EH (cell line): ENCODE measurements at regions not wholly inside any gene's neighbourhood (a gene's known extent, or its start where the extent isn't known, plus 50 kb on each side); places are given as distances from the start of the nearest gene placed in this dataset.

Experiments used
- DNase-seq: peaks from one replicate; pipeline ENCODE4 v3.0.0-alpha.2; 2015; ENCODE audit warnings: low read depth

DNA sequence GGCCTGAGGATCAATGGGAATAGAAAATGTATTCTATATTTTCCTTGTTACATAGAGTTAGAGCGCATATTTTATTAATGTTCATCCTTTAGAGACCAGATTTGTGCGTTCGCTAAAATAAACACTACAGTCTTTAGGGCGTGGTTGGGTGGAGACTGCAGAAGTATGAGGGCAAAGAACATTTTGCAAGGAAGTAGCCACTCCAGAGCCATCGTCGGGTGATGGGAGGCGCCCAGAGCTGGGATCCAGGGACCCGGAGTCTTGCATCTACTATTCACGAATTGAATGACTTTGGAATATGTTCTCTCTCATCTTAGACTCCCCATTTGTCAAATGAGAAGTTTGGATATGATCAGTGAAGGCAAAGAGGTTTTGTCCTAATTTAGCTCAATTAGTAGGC is 154.2 kb upstream of the IRX6 start:
- DNase-seq: no peak

DNA sequence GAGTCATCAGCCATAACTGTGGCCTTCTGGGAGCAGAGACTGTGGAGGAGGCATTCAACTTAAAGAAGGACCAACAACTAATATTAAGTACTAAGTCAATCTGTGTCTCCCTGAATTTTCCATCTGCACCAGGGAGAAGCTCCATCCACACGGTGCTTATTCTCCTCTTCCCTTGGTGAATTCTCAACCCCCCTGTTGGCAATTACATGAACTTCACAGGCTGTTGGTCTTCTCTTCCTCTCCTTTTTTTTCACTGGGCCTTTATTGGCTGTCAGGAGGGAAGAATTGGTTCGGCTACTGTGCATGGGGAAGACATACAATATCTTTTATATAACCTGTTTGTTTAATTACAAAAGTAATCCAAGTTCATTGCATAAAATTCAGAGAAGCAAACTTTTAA is 152.8 kb upstream of the IRX6 start:
- DNase-seq: no peak

DNA sequence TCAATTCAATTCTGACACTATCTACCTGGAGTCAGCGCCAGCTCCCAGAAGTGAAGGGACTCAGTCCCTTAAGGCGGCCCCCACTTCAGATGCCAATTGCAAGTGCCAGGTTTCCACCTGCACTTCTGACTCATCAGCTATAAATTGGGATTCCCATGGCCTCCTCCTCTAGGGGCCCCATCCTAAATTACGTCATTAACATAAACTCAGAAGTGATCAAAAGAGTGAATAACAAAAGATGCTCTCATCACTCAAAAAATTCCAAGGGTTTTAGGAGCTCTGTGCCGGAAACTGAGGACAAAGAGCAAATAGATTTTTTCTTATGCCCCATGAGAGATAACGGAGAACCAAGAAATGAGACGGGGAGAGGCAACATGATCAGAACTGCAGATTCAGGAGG is 148.6 kb upstream of the IRX6 start:
- DNase-seq: no peak

DNA sequence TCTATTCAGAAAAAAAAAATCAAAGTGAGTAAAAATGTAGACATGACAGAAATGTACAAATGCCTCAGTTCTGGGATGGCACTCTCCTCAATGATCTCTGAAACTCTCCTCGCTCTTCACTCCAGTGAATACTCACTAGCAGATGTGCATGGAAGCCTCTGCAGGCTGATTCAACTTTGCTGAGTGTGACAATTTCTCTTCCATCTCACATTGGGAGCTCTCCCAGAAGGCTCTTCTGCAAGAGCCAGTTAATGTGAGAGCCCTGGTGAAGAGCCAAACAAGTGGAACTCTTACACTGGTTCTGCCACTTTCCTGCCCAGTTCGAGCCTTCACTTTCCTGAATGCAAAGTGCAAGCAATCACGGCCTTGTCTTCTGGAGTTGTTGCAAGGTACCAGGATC is 147.1 kb upstream of the IRX6 start:
- no peak for DNase-seq

DNA sequence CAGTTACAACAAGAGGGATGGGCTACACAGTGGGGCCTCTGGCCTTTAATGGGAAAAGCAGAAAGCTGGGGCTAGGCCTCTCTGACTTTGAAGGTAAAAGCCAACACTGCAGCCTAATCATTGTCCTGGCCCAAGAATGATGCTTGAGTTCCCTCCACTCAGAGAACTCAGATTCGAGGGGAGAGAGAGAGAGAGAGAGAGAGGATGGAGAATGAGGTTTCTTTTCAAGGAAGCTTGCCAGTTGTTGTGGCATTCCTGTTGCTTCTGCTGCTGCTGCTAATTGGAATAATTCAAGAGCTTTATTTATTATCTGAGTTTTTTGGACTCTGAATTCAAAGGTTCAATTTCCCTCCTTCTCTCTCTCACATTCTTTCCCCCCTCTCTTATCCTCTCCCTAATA is 144.6 kb upstream of the IRX6 start:
- DNase-seq: no peak

DNA sequence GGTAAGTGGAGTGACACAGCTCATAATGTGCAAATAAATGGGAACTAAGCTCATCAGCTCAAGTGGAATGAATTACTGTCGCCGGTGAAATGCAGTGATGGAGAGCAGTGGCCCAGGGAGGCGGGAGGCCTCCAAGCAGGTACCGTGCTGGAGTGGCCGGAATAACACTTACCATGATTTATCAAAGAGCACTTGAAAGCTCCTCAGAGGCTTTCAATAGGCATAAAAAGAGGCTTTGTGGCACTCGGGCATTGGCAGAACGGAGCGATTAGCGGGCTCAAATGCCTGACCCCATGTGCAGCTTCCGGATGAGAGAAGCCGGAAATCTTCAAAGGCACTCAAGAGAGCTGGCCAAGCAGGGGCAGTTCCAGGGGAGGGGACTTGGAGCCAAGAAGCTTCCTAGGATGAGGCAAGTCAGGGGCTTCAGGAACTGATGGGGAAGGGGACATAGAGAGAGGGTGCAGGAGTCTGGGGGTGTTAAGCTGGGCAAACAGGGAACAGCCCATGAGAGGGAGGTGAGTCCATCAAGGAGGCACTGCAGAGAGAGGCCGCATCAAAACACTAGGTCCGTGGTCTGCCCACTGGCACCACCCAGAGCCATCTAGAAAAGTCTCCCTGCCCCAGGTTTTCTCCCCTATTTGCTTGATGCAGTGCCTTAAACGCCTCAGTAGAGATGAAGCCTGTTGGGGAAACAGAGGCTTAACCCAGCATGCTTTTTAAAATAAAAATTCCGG is 144.0 kb upstream of the IRX6 start:
- DNase-seq: no peak

DNA sequence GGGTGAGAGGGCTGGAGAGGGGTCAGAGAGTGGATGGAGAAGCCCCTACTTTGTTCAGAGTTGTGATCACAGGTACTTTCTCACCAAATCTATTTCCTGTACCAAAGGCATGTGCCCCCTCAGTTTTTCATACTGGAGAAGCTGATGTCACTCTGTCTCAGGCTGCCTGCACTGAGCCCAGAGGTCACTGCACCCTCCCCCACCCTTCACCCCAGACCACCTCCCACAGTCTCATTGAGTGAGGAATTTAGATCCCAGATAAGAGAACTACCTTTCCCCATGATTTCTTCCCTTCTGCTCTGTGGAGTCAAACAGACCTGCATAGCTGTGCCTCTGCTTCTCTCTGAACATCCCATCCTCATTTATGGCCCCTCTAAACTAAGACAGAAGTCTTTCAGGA is 140.0 kb upstream of the IRX6 start:
- DNase-seq: no peak

DNA sequence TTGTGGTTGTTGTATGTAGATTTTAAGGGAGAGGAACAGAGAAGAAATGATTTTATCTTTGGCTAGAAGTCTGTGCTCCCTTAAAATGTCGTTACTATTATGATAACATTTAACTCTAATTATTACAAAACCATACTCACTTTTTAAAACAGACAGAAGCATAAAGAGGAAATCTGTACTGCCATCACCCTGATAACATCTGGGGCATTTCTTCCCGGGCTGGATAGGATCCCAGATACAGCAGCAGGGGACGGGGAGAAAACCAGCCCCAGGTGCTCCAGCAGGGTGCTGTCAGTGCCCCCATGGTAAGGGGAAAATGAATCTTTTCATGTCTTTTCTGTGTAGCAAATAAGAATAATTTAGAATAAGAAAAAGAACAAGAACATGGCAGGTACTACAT is 139.4 kb upstream of the IRX6 start:
- no peak for DNase-seq

DNA sequence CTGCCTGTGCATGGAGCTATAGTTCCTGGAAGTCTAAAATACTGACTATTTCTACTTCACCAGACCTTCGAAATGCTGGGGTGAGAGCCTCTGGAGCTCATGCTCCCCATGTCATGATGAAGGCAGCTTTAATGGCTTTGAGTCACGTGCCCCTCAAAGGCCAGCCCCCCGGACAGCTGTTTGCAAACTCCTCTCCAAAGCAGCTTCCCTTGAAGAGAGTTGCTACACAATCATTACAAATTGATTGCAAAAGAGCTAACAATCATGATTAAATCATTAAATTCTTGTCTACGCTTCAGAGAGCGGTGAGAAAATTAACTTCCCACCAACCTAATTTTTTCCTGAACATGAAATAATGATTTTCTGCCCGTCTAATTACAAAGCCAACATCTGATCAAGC is 134.8 kb upstream of the IRX6 start:
- DNase-seq: no peak

DNA sequence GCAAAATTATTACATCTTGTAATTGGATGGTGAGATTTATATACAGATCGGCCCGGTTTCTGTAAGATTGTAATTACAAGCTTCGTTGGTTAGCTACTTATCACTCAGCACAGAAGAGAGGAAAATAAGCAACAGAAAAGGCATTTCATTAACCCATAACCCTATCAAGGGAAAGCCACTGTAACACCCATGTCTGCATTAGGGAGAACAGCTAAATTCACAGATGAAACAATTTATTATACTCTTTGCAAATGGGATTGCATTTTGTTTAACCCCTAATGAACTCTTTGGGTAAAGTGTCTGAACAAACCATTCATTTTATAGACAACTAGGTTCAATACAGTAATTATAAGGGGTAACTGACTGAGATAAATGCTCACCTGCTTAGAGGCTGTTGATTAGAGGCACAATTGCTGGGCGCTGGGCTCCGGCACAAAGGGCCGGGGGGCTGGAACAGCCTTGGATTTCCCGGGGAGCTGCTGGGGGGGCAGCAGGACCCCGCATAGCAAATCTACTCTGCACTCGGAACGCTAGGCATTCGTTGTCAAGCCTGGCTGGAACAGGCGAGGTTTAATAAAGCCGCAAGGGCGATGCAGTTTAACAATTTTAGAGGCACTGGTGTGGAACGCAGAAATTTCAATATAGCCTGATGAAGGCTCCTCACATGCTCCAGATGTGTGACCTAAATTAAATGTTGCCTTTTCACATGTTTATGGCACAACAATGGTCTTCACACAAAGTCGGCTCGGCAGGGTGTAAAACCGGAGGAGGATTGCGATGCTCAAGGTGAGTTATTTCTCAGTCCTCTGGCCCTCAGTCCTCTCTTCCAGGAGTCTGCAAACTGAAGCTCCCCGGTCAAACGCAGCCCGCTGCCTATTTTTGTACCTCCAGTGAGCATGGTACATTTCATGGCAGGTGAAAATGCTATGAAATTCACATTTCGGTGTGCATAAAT is 134.0 kb upstream of the IRX6 start:
- no peak for DNase-seq

DNA sequence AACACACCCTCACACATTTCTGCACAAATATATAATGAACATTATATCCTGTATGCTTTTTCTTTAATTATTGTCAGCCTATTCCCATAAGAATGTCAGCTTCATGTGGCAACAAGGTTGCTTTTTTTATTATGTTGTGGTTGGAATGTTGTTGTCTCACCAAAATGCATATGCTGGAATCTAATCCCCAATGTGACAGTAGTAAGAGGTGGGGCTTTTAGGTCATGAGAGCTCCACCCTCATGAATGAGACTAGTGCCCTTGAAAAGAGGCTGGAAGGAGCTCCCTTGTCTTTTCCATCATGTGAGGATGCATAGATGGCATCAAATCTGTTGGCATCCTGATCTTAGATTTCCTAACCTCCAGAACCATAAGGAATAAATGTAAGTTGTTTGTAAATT is 131.3 kb upstream of the IRX6 start:
- DNase-seq: no peak

DNA sequence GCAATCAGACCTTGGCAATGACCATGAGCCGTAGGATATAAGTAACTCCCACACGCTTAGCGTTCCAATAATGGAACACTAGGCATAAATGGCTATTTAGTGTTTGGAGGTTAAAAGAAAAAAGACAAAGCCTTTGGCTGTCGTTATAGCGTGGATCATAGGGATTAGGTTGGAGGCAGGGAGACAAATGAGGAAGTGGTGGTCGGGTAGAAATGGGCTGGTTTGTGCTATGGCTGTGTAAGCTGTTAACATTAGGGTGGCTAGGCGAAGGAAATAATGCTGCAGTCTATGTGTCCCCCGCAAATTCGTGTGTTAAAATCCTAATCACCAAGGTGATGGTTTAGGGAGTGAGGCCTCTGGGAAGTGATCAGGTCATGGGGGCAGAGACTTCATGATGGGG is 120.4 kb upstream of the IRX6 start:
- no peak for DNase-seq

DNA sequence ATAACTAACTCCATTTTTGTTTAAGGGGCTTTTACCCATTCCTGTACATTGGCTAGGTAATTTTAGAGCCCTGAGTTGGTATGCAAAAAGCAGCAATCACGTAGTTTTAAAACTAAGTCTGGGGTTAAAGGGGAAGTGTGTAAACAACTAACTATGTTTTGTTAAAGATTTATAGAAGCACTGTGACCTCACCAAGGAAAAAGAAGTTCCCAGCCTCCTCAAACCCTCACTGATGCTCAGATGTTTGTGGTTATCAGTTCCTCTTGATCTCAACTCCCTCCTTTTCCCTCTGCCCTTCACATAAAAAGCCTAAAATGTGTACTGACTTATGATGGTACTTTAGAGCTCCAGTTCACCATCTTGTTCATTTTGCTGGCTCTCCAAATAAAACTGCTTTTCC is 119.9 kb upstream of the IRX6 start:
- DNase-seq: no peak

DNA sequence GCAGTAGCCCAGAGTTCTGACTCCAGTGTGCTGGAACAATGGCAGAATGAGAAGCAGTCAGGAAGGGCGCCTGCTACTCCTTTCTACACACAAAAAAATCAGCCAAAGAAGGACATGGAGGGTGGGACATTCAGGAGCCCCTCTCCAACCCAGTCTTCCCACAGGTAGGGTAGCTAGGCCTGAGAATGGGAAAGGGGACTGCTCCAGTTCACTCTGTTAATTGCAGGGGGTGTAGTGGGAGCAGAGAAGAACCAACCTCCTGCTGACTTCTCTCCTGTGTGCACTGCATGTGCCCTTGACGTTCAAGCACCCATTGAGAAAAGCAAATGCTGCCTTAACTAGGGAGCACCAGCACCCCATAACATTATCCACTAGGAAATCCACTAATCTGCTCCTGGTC is 119.1 kb upstream of the IRX6 start:
- no peak for DNase-seq

DNA sequence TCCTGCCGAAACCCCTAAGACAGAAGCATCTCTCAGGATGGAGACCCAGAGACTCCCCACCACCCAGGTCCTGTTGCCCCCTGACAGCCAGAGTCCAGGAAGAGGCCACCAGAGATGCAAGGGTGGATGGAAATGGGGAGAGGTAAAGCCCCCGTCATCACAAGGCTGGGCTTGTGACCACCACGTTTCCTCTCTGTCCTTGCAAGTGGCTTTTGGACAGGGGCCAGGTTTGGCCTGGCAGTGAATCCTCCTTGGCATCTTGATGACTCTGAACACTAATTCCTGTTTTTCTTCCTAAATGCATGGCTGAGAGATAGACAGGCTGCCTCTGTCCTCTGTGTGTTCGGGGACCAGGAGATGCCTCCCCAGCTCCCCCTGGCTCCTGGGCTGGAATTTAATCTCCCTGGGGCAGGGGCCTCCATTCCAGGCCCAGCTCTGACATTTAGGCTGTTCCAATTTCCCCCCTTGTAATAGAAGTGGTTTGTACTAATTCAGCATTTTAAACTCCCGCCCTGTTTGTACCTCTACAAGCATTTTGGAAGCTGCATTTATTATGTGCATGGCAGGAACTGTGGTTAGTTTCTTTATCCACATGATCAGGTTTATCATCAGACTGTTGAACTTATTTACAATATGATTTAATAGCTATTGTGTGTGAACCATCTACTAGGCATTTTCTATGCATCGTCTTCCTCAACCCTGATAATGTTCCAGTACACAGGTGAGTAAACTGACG is 116.1 kb upstream of the IRX6 start:
- no peak for DNase-seq

DNA sequence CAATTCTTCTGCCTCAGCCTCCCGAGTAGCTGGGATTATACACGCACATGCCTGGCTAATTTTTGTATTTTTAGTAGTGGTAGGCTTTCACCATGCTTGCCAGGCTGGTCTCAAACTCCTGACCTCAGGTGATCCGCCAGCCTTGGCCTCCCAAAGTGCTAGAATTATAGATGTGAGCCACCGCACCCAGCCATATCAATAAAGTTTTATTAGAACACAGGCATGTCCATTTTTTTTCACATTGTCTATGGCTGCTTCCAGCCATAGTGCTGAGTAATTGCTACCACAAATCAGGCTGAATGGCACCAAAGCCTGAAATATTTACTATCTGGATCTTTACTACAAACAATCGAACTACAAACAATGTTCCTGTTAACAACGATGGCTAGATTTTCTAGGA is 114.4 kb upstream of the IRX6 start:
- no peak for DNase-seq

DNA sequence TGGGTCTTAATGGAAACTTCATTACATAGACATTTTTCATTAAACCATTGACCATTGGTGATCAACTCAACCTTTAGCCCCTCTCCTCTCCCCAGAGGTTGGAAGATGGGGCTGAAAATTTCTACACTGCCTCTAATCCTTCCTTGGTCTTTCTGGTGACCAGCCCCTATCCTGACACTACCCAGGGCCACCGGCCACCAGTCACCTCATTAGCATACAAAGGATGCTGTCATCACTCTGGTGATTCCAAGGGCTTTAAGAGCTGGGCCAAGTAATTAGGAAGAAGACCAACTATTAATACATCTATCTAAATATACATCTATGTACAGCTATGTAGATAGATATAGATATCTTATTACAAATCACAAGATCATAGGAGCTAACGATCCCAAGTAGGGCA is 111.2 kb upstream of the IRX6 start:
- DNase-seq: no peak

DNA sequence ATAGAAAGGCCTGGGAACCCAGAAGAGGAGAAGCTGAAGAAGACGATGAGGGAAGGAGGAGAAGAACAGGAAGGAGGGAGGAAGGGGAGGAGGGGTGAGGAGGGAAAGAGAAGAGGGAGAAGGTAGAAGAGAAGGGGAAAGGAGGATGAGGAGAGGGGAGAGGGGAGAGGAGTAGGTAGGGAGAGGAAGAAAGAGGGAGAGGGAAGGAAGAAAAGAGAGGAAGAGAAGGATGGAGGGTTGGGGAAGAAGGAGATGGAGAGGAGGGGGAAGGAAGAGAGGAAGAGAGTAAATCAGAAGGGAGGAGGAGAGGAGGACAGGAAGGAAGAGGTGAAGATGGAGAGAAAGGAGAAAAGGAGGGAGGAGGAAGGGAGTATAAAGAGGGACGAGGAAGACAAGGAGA is 109.6 kb upstream of the IRX6 start:
- no peak for DNase-seq

DNA sequence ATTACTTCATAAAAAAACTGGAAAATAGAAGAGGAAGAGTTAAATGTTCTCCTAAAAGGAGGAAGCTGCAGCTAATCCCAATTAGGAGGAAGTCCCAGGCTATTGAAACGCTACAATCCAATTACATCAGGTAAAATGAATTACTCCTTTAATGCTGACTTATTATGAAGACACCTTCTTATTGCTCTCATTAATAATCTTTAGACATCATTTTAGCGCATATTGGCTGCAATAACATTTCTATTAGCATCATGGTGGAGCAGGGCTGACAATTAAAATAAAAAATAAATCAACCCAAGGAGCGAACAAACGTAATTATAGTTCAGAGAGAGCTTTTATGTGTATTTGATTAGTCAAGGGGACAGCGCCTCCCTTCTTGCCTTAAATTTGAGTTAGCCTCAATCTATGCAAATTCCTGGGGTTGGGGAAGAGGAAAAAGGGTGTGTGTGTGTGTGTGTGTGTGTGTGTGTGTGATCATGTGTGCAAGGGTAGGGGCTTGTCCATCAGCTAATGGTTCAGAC is 109.0 kb upstream of the IRX6 start:
- no peak for DNase-seq

DNA sequence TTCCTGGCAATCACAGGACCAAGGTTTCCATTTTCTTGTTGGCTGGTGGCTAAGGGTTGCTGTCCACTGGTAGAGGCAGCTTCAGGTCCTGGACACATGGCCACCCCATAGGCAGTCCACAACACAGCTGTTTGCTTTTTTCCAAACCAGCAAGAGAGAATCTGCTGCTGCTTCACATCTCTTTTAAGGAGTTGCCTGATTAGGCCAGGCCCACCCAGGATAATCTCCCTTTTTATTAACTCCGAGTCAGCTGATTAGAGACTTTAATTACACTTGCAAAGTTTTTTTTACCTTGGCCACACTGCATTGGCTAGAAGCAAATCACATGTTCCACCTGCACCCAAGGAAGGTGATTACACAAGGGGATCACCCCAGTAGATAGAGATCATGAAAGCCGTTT is 106.6 kb upstream of the IRX6 start:
- DNase-seq: no peak

DNA sequence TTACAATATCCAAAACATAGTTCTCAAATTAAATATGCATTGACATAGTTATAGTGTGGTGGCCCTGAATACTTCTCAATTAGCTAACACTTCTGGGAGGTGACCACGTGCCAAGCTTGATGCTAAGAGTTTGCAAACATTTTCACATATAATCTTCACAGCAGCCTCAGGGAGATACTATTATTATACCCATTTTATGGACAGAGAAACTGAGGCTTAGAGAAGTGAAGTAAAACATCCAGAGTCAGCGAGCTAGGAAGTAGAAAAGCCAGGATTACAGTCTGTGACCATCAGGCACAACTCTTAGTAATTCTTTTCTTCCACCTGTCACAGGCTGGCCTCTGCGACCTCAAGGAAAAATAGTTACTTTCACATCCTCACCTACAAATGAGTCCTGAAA is 102.2 kb upstream of the IRX6 start:
- DNase-seq: no peak

DNA sequence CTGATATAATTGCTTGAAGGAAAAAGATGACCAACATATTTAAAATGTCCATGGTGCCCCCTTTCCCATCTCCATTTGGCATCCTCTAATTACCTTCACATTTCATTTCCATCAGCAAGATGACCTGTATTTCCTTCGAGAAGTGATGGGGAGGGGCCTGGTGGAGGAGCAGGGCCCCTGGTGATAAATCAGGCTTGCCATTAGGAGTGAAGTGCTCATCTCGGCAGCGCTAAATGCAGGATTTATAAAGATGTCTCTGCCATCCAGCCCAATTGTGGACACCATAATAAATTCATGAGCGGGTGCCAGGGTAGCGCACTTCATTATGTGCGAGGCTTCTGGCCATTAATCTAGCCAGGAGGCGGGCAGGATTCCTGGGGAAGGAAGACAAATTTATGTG is 101.5 kb upstream of the IRX6 start:
- DNase-seq: no peak
